Gastrocnemius medialis (tissue), 4 donors: ENCODE measurements at regions not wholly inside any gene's neighbourhood (a gene's known extent, or its start where the extent isn't known, plus 50 kb on each side); places are given as distances from the start of the nearest gene placed in this dataset.

ENCODE experiments used
- ATAC-seq, 2 donors: fragments of 150-250 bp; one replicate each; pipeline ENCODE4 v1.9.1; 2016
- DNase-seq, 2 donors: peaks; one replicate each; pipeline ENCODE4 v3.0.0-alpha.2; 2019
- H3K27ac ChIP-seq, 4 donors: fragments of 200-600 bp; sonication (generic); 1 replicate in 1 of 4; 2 replicates in 3 of 4; pipeline ENCODE4 v1.5.1; 2016 to 2018; ENCODE audit warnings: mild to moderate bottlenecking in 2 of 4, moderate library complexity in 1 of 4
- H3K27me3 ChIP-seq, 3 donors: fragments of 200-600 bp; sonication (generic) in 2 of 3; 1 replicate in 1 of 3; 2 replicates in 2 of 3; pipeline versions ENCODE4 v1.5.1 to v1.6.0; 2016 to 2019; ENCODE audit warnings: mild to moderate bottlenecking in 1 of 3, moderate library complexity in 1 of 3
- H3K36me3 ChIP-seq, 2 donors: fragments of 200-600 bp; sonication (generic) in 1 of 2; one replicate each; pipeline ENCODE4 v1.5.1; 2017 to 2018
- H3K4me1 ChIP-seq, 2 donors: fragments of 200-600 bp; sonication (generic) in 1 of 2; one replicate each; pipeline ENCODE4 v1.5.1; 2016 to 2017; ENCODE audit warnings: mild to moderate bottlenecking in 2 of 2
- H3K4me3 ChIP-seq, 4 donors: fragments of 200-600 bp; sonication (generic) in 3 of 4; 1 replicate in 1 of 4; 2 replicates in 3 of 4; pipeline ENCODE4 v1.5.1; 2016 to 2019; ENCODE audit warnings: mild to moderate bottlenecking in 2 of 4
- H3K9me3 ChIP-seq, 3 donors: fragments of 200-600 bp; sonication (generic) in 2 of 3; 1 replicate in 1 of 3; 2 replicates in 2 of 3; pipeline ENCODE4 v1.5.1; 2016 to 2019
- CTCF ChIP-seq, 5 experiments: fragments of 450-650 bp in 3 of 5; fragments of 200-600 bp in 2 of 5; sonication (generic) in 2 of 5; IDR thresholded peaks in 4 of 5; conservative IDR thresholded peaks in 1 of 5; 1 replicate in 4 of 5; 2 replicates in 1 of 5; pipeline ENCODE4 v1.5.1; 2016 to 2019; ENCODE audit warnings: antibody characterized with exemption in 5 of 5, mild to moderate bottlenecking in 3 of 5, moderate library complexity in 3 of 5
- POLR2A ChIP-seq, 2 donors: fragments of 450-650 bp; IDR thresholded peaks; one replicate each; pipeline ENCODE4 v1.6.1; 2017; ENCODE audit warnings: antibody characterized with exemption in 2 of 2, mild to moderate bottlenecking in 2 of 2, moderate library complexity in 2 of 2
- in situ Hi-C, 4 donors: fragments of 200-750 bp; cut with MboI; loops; one replicate each; pipeline versions ENCODE4 v1.15.0 to v1.8.0; 2017; ENCODE audit warnings: low sequenced_read_pairs in 4 of 4
- intact Hi-C: fragments of 100-400 bp; cut with DNase I; formaldehyde crosslinking; loops from one replicate; pipeline ENCODE4 v1.15.1; 2023; ENCODE audit warnings: low total_unique reads

DNA sequence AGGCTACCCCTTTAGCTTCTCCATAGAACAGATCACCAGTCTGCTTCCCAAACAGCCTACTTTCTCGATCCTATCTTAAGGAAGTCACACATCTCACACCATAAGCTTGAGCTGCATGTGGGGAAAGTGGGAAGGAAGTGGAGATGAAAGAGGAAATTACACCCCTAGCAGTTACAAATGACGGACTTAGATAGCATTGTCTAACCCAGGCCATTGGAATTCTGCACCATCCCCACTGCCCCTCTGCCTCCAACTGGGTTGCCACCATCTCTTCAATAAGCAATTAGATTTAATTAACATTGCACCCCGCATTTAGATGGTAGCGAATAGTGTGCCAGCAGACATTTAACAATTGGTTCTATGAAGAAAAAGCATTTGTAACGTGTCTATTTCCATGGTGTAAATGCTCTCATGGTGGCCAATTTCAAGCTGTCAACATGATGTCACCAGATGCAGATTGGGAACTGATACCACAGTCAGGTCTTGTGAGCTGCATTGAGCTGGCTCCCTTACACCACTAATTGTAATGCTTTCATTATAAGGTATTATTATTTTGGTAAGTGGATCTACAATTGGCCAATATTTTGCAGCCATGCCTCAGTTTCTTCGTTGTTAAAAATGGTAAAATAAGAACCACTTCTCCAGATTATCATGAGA, 124.7 kb downstream of the CD24 start:
- in situ Hi-C loops = no loop called here
- Histone ChIP-seq H3K36me3 (no peaks in the 10 kb centered on the region), H3K4me1 (no peaks in the 10 kb centered on the region), H3K27ac (no peak overlapping the region), H3K9me3 (no peaks in the 10 kb centered on the region), H3K4me3 (no peak overlapping the region), H3K27me3 (no peaks in the 10 kb centered on the region)
- TF ChIP-seq CTCF (IDR thresholded peaks at IDR 0.05 in 4 of 5, conservative IDR thresholded peaks at IDR 0.05 in 1 of 5) (no peak), POLR2A (IDR thresholded peaks at IDR 0.05) (no peak)
- intact Hi-C loops = no loop called here
- no peak for DNase-seq
- no peak for ATAC-seq

GRCh38 chr6:106849120-106849519, 125.4 kb downstream of the CD24 start:
- ATAC-seq = no peak
- intact Hi-C loops = no loop called here

GRCh38 chr6:106847116-106847515, 127.4 kb downstream of the CD24 start:
- no peak for TF ChIP-seq CTCF (IDR thresholded peaks at IDR 0.05 in 4 of 5, conservative IDR thresholded peaks at IDR 0.05 in 1 of 5)
- in situ Hi-C loops = no loop called here
- no peak overlapping the region for H3K27ac ChIP-seq

More at GRCh38 chr6:106849120-106849519, 125.4 kb downstream of the CD24 start:
- no peak for DNase-seq
- Histone ChIP-seq H3K27me3 (no peaks in the 10 kb centered on the region), H3K4me3 (no peak overlapping the region), H3K4me1 (no peaks in the 10 kb centered on the region), H3K36me3 (no peaks in the 10 kb centered on the region), H3K9me3 (no peaks in the 10 kb centered on the region), H3K27ac (no peak overlapping the region)
- in situ Hi-C loops = no loop called here
- TF ChIP-seq CTCF (IDR thresholded peaks at IDR 0.05 in 4 of 5, conservative IDR thresholded peaks at IDR 0.05 in 1 of 5) = no peak
- TF ChIP-seq POLR2A (IDR thresholded peaks at IDR 0.05) = no peak

DNA sequence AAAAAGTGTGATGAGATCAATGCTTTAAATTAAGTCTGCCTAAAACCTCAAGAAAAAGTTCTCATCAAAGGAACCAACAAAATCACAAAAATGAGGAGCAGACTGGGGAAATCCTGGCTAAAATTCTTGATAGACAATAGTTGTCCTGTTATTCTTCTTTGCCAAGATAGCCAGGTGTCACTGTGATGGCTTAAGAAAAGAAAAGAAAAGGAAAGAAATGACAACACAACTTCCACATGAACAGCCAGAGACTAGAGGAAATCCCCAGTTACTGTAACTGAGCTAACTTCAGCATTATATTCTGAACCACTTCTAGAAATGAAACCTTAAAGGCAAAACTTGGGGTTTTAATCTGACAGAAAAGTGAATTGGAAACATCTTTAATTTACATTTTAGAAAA, 129.6 kb downstream of the CD24 start:
- no peaks in the 10 kb centered on the region for H3K9me3 ChIP-seq
- H3K36me3 ChIP-seq = no peaks in the 10 kb centered on the region
- TF ChIP-seq POLR2A (IDR thresholded peaks at IDR 0.05) (no peak), CTCF (IDR thresholded peaks at IDR 0.05 in 4 of 5, conservative IDR thresholded peaks at IDR 0.05 in 1 of 5) (no peak)
- H3K4me3 ChIP-seq = no peak overlapping the region
- no peaks in the 10 kb centered on the region for H3K27me3 ChIP-seq
- H3K27ac ChIP-seq = no peak overlapping the region
- ATAC-seq (no peak), DNase-seq (no peak)
- intact Hi-C loops = no loop called here
- in situ Hi-C loops = no loop called here
- no peaks in the 10 kb centered on the region for H3K4me1 ChIP-seq

More at GRCh38 chr6:106847116-106847515, 127.4 kb downstream of the CD24 start:
- ATAC-seq (no peak), DNase-seq (no peak)
- H3K4me1 ChIP-seq = no peaks in the 10 kb centered on the region
- no peaks in the 10 kb centered on the region for H3K9me3 ChIP-seq
- no peaks in the 10 kb centered on the region for H3K36me3 ChIP-seq
- no peak overlapping the region for H3K4me3 ChIP-seq
- no peaks in the 10 kb centered on the region for H3K27me3 ChIP-seq
- intact Hi-C loops = no loop called here
